Stimulated activated CD4-positive, alpha-beta T cell treated with anti-CD3 and anti-CD28 coated beads, Interleukin-15, amount 100 ng/mL, for 48 hours (primary cell): ENCODE measurements at regions not wholly inside any gene's neighbourhood (a gene's known extent, or its start where the extent isn't known, plus 50 kb on each side); places are given as distances from the start of the nearest gene placed in this dataset.

Experiments used
- DNase-seq, 2 donors: peaks; one replicate each; pipeline ENCODE4 v3.0.0-alpha.2; 2020; ENCODE audit warnings: low read depth in 2 of 2

DNA sequence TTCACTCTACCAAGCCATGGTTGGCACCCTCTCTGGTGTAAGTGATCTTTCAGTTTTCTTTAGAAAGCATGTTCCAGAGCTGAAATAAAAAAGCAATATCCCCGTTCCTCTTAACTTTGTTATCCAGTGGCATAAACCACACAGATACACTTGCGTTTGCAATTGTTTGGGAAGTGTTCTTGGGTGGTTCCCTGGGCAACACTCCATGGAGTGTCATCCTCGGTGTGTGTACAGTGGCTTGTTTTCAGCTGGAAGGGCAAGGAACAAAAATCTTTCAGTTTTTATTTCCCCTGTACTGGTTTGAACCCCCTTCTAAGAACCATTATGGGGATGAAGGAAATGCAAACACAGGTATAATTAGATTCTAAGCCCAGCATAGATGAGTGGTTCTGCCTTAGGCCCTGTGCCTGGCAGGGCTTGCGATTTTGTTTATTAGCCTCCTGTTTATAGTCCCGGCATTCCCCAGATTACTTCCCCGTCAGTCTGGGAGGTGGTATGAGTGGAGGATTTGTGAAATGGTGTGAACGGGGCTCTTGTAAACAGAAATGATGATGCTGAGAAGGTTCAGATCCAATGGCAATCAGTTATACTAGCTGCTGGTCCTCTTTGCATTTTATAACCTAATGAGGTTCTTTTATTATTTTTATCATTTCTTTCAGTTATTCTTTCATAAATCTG is 76.0 kb upstream of the CD180 start:
- no peak for DNase-seq

DNA sequence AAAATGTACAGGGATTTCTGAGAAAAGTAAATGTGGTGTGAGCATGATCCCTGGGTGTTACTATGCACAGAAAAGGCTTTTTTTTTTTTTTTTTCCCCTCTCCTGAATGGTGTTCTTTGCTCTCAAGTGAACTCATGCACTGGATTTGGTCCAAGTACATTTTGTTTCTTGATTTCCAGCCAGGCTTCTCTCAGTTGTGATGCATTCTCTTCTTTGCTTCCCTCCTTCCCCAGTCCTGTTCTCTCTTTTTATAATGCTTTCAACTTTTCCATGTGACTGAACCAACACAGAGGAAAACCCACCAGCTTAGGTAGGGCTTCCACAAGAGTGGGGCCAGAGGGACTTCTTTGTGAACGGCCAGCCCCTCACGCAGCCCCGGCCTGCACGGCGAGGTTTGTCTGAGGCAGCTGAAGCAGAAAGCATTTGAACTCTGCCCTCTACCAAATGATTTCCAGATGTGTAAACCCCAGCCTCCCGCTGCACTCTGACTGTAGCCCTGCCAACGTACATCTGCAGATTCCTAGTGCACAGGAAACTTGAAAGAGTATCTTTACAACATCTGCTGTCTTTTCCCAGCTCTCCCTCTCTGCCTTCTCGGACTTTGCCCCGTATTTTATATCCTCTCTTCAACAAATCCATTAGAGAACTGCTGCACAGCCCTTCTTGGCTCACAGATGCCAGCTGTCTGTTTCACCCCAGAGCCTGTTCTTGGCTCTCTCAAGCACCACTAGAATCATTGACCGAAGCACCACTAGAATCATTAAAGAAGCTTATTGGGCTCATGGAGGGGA is 71.8 kb upstream of the CD180 start:
- no peak for DNase-seq

GRCh38 chr5:67267512-67268216 is 71.1 kb upstream of the CD180 start:
- DNase-seq = no peak

DNA sequence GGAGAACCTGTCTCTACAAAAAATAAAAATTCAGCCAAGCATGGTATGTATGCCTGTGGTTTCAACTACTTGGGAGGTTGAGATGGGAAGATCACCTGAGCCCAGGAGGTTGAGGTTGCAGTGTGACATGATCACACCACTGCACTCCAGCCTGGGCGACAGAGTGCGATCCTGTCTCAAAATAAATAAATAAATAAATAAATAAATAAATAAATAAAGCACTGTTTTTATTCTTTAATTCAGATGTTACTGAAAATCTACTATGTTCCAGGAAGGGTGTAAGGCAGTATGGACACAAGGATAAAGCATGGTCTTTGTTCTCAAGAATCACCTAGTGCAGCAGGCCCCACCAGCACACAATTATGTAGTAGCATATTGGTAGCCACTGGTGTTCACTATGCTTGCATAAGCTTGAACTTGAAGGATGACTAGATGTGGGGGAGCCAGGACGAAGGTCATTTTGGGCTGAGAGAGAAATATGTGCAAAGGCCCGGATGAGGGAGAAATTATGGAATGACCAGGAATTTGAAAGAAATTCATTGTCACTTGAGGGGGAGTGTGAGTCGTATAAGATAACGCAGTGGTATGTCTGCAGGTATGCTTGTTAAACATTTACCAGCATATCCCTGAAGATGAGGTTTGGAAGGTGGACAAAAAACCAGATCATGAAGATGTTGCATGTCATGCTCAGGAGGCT is 70.2 kb upstream of the CD180 start:
- no peak for DNase-seq

- no peak for DNase-seq
These were observed 69.4 kb upstream of the CD180 start for GRCh38 chr5:67265951-67266350.

- no peak for DNase-seq
These were observed 67.2 kb upstream of the CD180 start for GRCh38 chr5:67263656-67264408.

GRCh38 chr5:67262956-67263355 is 66.4 kb upstream of the CD180 start:
- no peak for DNase-seq

DNA sequence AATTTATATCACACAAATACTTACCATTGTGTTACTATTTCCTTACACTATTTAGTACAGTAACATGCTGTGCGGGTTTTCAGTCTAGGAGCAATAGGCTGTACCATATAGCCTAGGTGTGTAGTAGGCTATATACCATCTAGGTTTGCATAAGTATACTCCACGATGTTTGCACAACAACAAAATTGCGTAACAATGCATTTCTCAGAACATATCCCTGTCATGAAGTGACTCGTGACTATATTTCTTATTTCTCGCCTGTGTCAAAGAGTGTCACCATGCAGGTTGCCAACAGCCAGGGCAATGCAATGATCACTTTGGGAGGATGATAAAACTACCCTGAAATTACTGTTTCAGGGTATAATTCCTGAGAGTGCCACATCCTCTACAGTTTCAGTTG is 65.6 kb upstream of the CD180 start:
- DNase-seq = no peak

- no peak for DNase-seq
These were observed 63.1 kb upstream of the CD180 start for GRCh38 chr5:67259548-67260215.

DNA sequence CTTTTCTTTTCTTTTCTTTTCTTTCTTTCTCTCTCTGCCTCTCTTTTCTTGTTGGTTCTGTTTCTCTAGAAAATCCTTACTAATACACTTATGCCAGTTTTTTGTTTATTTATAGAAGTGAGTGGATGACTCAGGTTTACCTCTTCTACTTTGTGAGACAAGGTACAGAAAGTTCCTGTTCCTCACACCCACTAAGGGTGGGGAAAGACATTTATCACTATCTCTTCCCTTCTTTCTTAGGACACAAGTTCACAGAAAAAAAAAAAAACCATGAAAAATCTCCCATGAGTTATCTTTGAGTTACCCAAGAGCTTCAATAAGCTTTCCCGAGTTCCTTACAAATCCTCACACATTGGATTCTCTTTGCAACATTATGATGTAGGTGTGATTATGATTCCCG is 60.9 kb upstream of the CD180 start:
- DNase-seq = no peak

DNA sequence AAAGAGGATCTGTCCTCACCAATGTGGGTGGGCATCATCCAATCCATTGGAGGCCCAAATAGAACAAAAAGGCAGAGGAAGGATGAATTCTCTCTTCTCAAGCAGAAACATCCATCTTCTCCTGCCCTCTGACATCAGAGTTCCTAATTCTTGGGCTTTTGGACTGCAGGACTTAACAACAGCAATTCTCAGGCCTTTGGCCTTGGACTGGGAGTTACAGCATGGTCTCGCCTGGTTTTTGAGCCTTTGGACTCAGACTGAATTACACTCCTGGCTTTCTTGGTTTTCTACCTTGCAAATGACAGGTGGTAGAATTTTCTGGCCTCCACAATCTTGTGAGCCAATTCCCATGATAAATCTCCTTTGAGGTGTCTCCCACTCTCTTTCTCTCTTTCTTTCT is 60.5 kb upstream of the CD180 start:
- DNase-seq = no peak

GRCh38 chr5:67255881-67256280 is 59.3 kb upstream of the CD180 start:
- DNase-seq = no peak

DNA sequence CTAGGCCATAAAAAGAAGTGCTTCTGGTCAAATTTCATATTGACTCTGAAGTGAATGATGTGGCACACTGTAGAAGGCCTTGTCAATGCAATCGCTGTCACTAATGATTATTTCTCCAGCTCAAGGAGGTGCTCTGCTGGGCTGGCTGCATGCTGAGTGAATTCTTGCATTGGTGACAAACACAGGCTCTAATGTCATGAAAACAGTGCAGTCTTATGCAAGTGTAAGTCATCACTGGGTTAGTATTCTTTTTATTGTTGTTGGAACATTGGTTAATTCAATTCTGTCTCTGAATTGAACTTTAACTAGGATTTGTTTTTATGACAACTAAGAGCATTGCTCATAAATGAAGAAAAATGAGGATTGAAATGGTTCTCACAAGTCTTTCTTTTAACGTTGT is 57.3 kb upstream of the CD180 start:
- DNase-seq = no peak

DNA sequence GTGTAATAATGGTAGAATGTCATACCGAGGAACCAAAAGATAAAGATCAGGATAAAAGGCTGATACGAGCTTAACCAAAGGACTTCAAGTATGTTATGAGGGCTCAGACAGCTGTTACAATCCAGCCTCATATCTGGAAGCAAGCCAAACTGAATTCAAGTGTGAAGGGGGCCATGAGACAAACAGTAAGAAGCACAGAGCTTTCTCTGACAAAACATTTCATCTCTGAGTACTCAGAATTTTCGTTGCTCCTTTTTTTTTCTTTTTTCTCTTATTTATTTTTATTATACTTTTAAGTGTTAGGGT is 52.9 kb upstream of the CD180 start:
- DNase-seq = no peak

DNA sequence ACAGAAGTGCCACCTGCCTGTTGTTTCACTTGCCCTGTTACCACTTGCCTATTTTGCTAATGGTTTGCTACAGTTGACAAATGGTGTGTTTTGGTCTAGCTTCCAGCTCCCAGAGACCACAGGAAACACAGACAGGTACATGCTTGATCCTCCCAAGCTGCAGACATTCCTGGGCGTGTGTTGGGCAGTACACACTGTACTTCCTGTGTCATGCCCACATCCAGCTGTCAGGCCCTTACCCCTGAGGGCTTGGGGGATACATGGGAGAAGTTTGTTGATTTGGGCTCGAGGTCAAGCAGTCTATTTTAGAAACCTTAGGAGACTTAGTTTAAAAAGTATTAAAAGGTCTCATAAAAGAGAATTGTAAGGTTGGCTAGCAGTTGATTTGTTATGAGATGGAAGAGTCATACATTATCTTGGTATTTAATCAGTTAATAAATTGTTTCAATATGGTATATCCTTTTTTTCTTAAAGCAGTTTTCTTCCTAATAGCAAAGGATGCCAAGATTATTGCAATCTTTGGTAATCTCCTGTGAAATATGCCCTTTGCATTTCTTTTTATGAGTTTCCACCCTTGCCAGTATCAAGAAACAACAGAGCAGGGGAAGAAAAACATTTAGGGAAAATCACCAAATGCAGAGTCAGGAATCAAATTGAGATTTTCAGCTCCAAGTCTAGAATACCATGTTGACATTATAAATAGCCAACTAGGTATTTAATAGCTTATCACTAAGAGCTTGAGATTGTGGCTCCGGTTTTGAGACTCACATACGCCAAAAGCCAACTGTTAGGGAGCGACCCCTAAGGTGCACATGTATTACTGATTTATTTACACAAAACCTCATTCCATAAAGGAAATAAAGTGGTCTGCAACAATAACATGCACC is 52.3 kb upstream of the CD180 start:
- no peak for DNase-seq

- no peak for DNase-seq
These were observed 50.1 kb upstream of the CD180 start for GRCh38 chr5:67246546-67247268.
